SW 1271 (cell line): ENCODE measurements at regions not wholly inside any gene's neighbourhood (a gene's known extent, or its start where the extent isn't known, plus 50 kb on each side); places are given as distances from the start of the nearest gene placed in this dataset.

Experiments
- DNase-seq, 2 experiments: peaks; one replicate each; lab custom pipeline; 2025; lab: John Stamatoyannopoulos, UW

GRCh38 chr4:152094970-152095700 is 334.3 kb upstream of the GATB start:
- no peak for DNase-seq

- no peak for DNase-seq
Observed at GRCh38 chr4:152091405-152091804, 330.6 kb upstream of the GATB start.

GRCh38 chr4:152090543-152090942 is 329.7 kb upstream of the GATB start:
- DNase-seq: no peak

DNA sequence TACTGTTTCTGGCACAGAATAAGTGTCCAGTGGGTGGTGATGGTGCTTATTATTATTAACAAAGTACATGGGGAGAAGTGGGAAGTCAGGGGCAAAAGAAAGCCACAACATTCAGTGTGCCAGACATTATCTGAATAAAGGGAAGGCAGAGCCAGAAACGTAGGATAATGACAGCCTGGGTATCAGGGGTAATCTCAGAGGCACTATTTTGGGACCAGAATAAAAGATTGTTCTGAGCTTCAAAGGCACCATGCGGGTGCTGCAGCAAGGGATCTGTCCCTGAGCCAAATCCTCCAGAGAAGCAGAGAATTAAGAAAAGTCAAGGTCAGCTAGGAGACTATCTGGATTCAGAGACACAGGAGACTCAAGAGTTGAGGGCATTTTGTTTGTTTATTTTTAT is 328.8 kb upstream of the GATB start:
- DNase-seq: no peak

GRCh38 chr4:152087335-152087734 is 326.5 kb upstream of the GATB start:
- no peak for DNase-seq

DNA sequence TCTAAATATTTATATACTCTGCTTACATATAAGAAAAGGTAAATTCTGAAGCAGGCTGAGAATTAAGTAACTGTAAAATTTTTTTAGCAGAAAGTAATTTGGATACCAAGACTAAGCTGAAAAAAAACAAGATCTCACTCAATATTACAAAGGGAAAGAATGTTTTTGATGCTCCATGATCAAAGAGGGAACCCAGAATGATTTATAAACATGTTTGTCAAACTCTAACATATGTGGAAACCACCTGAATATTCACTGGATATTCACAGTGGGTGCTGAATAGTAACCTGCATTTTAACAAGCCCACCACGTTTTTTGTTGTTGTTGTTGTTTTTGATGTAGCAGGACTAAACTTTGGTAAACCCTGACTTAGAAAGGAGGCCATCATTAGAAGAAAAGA is 324.9 kb upstream of the GATB start:
- DNase-seq: no peak

DNA sequence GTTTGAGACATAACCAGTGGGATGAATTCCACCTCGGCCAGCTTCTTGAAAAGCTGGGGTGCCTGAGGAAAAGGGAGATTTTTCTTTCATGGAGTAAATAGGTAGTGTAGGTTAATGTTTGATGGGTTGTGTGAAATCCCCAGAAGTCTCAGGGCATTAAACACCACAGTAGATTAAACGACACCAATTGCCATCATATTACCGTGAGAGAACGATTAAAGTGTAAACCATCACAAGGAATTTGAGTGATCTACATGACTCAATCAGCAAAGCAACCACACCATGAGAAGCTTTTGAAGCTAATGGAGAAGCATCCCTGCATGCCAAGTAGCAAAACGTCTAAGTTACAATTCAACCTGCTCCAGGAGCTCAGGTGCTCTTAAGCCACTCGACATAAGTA is 322.5 kb upstream of the GATB start:
- DNase-seq: no peak

GRCh38 chr4:152081024-152081423 is 320.2 kb upstream of the GATB start:
- no peak for DNase-seq

- no peak for DNase-seq
Observed at GRCh38 chr4:152079543-152080293, 318.9 kb upstream of the GATB start.

DNA sequence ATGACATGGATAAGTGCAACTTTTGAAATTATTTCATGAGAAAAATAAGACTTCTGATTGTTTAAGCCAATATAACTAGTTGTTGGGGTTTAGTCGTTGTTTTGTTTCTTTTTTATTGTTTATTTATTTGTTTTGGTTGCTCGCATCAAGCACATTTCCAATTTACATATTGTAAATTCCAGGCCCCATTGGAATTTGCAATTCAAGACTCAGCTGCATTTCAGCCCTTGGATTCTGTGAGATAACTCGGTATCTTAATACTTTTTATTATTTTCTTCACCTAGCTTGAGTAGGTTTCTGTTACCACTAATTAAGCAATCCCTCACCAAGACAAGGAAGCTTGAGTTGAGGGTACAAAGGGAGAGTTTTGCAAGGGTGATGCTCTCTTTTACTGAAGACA is 318.3 kb upstream of the GATB start:
- no peak for DNase-seq

- no peak for DNase-seq
Observed at GRCh38 chr4:152077582-152077981, 316.8 kb upstream of the GATB start.

GRCh38 chr4:152075253-152075928 is 314.6 kb upstream of the GATB start:
- DNase-seq: no peak

DNA sequence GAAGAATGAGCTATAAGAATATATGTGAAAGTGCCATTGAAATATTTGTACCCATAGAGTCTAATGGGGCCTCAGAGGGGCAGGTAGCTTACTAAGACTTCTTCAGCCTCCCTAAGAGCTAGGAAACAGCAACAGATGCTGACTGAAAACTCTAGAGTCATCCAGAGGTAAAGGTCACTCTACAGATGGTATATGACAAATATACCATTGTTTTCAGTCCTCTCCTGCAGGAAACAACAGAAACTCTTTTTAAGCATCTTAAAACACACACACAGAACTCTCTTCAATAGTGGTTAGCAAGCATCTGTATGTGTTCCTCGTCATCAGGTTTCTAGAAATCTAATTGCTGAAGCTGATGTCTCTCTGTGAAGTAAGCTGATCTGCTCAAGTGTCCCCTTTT is 313.8 kb upstream of the GATB start:
- DNase-seq: no peak

- DNase-seq: no peak
Observed at GRCh38 chr4:152074088-152074437, 313.3 kb upstream of the GATB start.

DNA sequence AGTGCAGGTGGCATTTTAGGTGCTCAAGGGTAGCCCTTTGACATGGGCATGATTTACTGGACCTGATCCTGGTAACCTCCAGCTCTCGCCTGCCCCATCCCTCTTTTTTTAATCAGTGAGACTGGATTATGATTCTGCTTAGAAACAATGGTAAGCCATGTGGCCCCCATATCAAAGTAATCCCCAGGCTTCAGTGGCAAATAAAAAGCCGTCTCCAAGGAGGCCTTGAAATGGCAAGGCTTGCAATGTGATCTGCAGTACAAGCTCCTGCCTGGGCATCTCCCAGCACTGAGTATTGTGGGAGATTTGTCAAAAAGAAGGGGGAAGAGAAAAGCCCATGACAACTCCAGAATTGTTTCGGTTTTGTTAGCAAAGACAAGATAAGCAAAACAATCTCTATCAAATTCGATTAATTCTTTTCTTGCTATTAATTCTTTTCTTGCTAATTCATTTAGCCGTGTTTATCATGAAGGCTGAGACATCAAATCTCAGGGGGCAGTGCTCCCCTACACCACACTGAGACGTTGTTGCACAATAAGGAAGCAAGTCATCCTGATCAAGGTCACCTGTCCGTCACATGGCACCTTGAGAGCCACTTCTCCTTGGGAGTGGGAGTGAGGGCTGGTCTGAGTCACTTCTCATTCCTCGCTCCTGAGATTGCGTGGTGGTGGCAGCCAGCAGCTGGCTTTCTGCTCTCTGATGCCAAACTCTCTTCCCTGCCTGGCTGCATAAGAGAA is 312.7 kb upstream of the GATB start:
- DNase-seq: no peak

DNA sequence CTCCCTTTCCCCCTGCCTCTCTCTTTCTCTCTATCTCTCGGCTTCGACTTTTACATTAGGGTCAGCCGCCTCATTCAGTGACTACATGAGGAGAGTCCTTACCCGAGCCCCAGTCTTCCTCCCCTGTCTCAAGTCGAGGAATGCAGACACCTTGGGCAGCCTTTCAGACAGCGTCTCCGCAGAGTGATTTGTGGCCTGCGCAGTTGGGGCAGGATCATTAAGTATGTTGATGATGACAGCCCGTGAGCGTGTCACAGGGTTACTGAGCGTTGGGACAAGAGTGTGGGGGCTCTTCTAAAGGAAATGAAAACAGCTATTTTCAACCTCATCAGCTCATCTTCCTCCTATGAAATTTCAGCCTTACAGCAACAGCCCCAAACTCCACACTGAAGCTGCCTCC is 312.1 kb upstream of the GATB start:
- DNase-seq: no peak

GRCh38 chr4:152072001-152072485 is 311.2 kb upstream of the GATB start:
- no peak for DNase-seq

- no peak for DNase-seq
Observed at GRCh38 chr4:152070854-152071253, 310.0 kb upstream of the GATB start.

- no peak for DNase-seq
Observed at GRCh38 chr4:152068866-152069265, 308.1 kb upstream of the GATB start.

DNA sequence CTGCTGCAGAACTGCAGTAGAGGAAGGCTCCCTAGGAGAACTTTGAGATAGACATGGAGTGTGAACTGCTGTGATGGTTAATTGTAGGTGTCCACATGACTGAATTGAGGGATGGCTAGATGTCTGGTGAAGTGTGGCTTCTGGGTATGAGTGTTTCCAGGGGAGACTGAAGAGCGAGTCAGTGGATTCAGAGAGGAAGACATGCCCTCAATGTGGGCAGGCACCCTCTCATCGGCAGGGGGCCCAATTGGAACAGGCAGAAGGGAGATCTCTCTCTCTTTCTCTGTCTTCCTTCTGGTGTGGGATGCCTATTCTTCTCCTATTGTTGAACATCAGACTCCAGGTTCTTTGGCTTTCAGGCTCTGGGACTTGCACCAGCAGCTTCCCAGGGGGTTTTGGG is 304.7 kb upstream of the GATB start:
- DNase-seq: no peak

- no peak for DNase-seq
Observed at GRCh38 chr4:152064753-152065152, 303.9 kb upstream of the GATB start.

- DNase-seq: no peak
Observed at GRCh38 chr4:152064282-152064681, 303.5 kb upstream of the GATB start.
